Peyer's patch (tissue), 4 donors: ENCODE measurements at regions not wholly inside any gene's neighbourhood (a gene's known extent, or its start where the extent isn't known, plus 50 kb on each side); places are given as distances from the start of the nearest gene placed in this dataset.

ENCODE experiments used
- DNase-seq, 3 donors: peaks; one replicate each; pipeline ENCODE4 v3.0.0-alpha.2; 2017 to 2019
- H3K27ac ChIP-seq, 4 donors: fragments of 200-600 bp; sonication (generic); one replicate each; pipeline ENCODE4 v1.5.1; 2016 to 2019
- H3K27me3 ChIP-seq, 2 donors: fragments of 200-600 bp; sonication (generic); one replicate each; pipeline ENCODE4 v1.5.1; 2019
- H3K36me3 ChIP-seq, 3 donors: fragments of 200-600 bp; sonication (generic); one replicate each; pipeline ENCODE4 v1.5.1; 2016 to 2019
- H3K4me1 ChIP-seq, 4 donors: fragments of 200-600 bp; sonication (generic); one replicate each; pipeline ENCODE4 v1.5.1; 2016 to 2019
- H3K4me3 ChIP-seq, 4 donors: fragments of 200-600 bp; sonication (generic); 1 replicate in 3 of 4; 2 replicates in 1 of 4; pipeline ENCODE4 v1.5.1; 2016 to 2019; ENCODE audit warnings: mild to moderate bottlenecking in 1 of 4
- H3K9me3 ChIP-seq, 4 donors: fragments of 200-600 bp; sonication (generic); one replicate each; pipeline ENCODE4 v1.5.1; 2016 to 2019; ENCODE audit warnings: mild to moderate bottlenecking in 1 of 4
- CTCF ChIP-seq, 6 experiments: fragments of 450-650 bp in 4 of 6; fragments of 200-600 bp in 2 of 6; sonication (generic) in 1 of 6; IDR thresholded peaks; one replicate each; pipeline ENCODE4 v1.5.1; 2017 to 2019; ENCODE audit warnings: antibody characterized with exemption in 6 of 6, mild to moderate bottlenecking in 3 of 6, moderate library complexity in 1 of 6
- POLR2A ChIP-seq, 2 donors: fragments of 450-650 bp; IDR thresholded peaks; one replicate each; pipeline ENCODE4 v1.5.1; 2017; ENCODE audit warnings: antibody characterized with exemption in 2 of 2, mild to moderate bottlenecking in 2 of 2, moderate library complexity in 2 of 2

DNA sequence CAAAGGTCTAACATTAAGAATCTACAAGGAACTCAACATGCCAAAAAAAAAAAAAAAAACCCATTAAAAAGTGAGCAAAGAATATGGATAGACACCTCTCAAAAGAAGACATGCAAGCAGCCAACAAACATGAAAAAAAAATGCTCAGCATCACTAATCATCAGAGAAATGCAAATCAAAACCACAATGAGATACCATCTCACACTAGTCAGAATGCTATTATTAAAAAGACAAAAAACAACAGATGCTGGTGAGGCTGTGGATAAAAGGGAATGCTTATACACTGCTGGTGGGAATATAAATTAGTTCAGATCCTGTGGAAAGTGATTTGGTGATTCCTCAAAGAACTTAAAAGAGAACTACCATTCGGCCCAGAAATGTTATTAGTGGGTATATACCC, 257.7 kb upstream of the PLET1 start:
- H3K4me1 ChIP-seq = no peaks in the 10 kb centered on the region
- no peaks in the 10 kb centered on the region for H3K36me3 ChIP-seq
- no peak overlapping the region for H3K4me3 ChIP-seq
- H3K9me3 ChIP-seq = no peaks in the 10 kb centered on the region
- no peak overlapping the region for H3K27ac ChIP-seq
- H3K27me3 ChIP-seq = no peaks in the 10 kb centered on the region
- TF ChIP-seq POLR2A (IDR thresholded peaks at IDR 0.05) = no peak
- no peak for TF ChIP-seq CTCF (IDR thresholded peaks at IDR 0.05)
- no peak for DNase-seq

DNA sequence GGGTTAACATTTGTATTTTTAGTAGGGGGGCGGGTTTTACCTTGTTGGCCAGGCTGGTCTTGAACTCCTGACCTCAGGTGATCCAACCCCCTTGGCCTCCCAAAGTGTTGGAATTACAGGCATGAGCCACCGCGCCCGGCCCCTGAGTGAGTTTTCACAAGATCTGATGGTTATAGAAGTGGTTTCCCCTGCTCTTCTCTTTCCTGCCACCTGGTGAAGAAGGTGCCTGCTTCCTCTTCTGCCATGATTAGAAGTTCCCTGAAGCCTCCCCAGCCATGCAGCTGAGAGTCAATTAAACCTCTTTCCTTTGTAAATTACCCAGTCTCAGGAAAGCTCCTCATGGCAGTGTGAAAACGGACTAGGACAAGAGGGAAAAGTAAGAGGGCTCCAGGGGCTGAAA, 259.1 kb upstream of the PLET1 start:
- Histone ChIP-seq H3K27me3 (no peaks in the 10 kb centered on the region), H3K9me3 (no peaks in the 10 kb centered on the region), H3K27ac (no peak overlapping the region), H3K4me3 (no peak overlapping the region), H3K4me1 (peaks cover 0 to 6% (median 0%) of the 10 kb centered on the region in 4 donors), H3K36me3 (no peaks in the 10 kb centered on the region)
- DNase-seq = no peak
- TF ChIP-seq CTCF (IDR thresholded peaks at IDR 0.05) = no peak
- TF ChIP-seq POLR2A (IDR thresholded peaks at IDR 0.05) = no peak

DNA sequence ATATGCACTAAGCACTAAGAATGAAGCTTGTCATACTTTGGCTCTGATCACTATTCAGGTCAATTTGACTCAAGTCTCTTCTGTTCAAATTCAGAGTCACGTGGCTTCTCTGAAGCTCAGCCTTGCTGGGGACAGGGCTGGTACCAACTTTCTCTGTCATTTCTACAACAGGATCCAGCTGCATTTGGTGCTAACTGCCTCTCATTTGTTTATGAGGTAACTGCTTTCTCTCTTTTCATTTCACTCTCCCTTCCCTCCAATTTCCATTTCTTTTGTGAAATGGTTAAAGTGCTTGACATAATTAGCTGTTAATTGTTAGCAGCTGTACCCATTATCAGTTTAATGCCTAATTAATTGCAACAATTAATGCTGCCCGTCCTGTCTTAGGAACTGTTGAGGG, 259.7 kb upstream of the PLET1 start:
- no peaks in the 10 kb centered on the region for H3K9me3 ChIP-seq
- H3K36me3 ChIP-seq = no peaks in the 10 kb centered on the region
- H3K4me3 ChIP-seq = no peak overlapping the region
- no peak for DNase-seq
- H3K27me3 ChIP-seq = no peaks in the 10 kb centered on the region
- no peak for TF ChIP-seq POLR2A (IDR thresholded peaks at IDR 0.05)
- no peak for TF ChIP-seq CTCF (IDR thresholded peaks at IDR 0.05)
- H3K27ac ChIP-seq = no peak overlapping the region
- peaks cover 0 to 12% (median 0%) of the 10 kb centered on the region in 4 donors for H3K4me1 ChIP-seq

DNA sequence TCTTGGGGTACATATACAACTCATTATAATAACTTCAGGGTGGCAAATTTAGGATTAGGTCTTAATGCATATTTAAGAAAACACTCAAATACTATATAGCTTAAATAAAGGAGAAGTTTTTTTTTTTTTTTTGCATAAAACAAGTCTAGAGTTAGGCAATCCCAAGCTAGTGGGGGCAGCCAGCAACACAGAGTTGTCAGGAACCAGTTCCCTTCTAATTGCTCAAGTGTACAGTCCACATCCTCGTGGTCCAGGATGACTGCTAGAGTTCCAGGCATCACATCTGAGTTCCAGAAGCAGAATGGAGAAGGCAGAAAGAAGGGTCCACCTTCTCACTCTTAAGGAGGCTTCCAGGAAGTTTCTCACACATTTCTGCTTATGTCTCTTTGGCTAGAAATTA, 261.9 kb upstream of the PLET1 start:
- H3K9me3 ChIP-seq = no peaks in the 10 kb centered on the region
- TF ChIP-seq POLR2A (IDR thresholded peaks at IDR 0.05) (no peak), CTCF (IDR thresholded peaks at IDR 0.05) (no peak)
- DNase-seq = no peak
- no peaks in the 10 kb centered on the region for H3K27me3 ChIP-seq
- no peak overlapping the region for H3K4me3 ChIP-seq
- H3K36me3 ChIP-seq = no peaks in the 10 kb centered on the region
- H3K4me1 ChIP-seq = peaks cover 0 to 14% (median 0%) of the 10 kb centered on the region in 4 donors
- no peak overlapping the region for H3K27ac ChIP-seq

- no peak for DNase-seq
These were observed 262.4 kb upstream of the PLET1 start for GRCh38 chr11:112523031-112523430.

More at GRCh38 chr11:112523031-112523430, 262.4 kb upstream of the PLET1 start:
- TF ChIP-seq CTCF (IDR thresholded peaks at IDR 0.05) (no peak), POLR2A (IDR thresholded peaks at IDR 0.05) (no peak)
- Histone ChIP-seq H3K36me3 (no peaks in the 10 kb centered on the region), H3K9me3 (no peaks in the 10 kb centered on the region), H3K4me1 (peaks cover 0 to 14% (median 0%) of the 10 kb centered on the region in 4 donors), H3K4me3 (no peak overlapping the region), H3K27ac (peak overlapping the region in 1 of 4 donors; percentile 42), H3K27me3 (no peaks in the 10 kb centered on the region)
